PFSK-1 (cell line): ENCODE measurements at regions not wholly inside any gene's neighbourhood (a gene's known extent, or its start where the extent isn't known, plus 50 kb on each side); places are given as distances from the start of the nearest gene placed in this dataset.

Experiments
- POLR2AphosphoS5 ChIP-seq: IDR thresholded peaks from 2 replicates; pipeline ENCODE4 v1.6.1; 2012; ENCODE audit warnings: low read depth, mild to moderate bottlenecking, control low read depth, low read length, moderate library complexity
- REST ChIP-seq, 2 experiments: IDR thresholded peaks; 2 replicates each; pipeline versions ENCODE4 v1.6.1 to v1.8.0; 2011 to 2012; ENCODE audit warnings: low read depth in 2 of 2, low read length in 2 of 2, control low read depth in 1 of 2, inconsistent platforms in 1 of 2, mild to moderate bottlenecking in 1 of 2, moderate library complexity in 1 of 2; ENCODE audit not compliant: insufficient read depth in 1 of 2

- TF ChIP-seq POLR2AphosphoS5: no peak
- no peak for TF ChIP-seq REST (IDR thresholded peaks at IDR 0.05; ENCODE audit: insufficient read depth in 1 of 2, low read depth in 2 of 2, low read length in 2 of 2)
Measured at GRCh38 chr2:220705678-220706077, 866.4 kb downstream of the EPHA4 start.
